ENCODE measurements at regions not wholly inside any gene's neighbourhood (a gene's known extent, or its start where the extent isn't known, plus 50 kb on each side); places are given as distances from the start of the nearest gene placed in this dataset.

GRCh38 chr9:113790093-113790492, 86.0 kb upstream of the ZNF618 start:
- no peaks in the 10 kb centered on the region for H3K4me1 Mint-ChIP-seq (ENCODE audit: low read depth)
- no peaks in the 10 kb centered on the region for H3K27me3 Mint-ChIP-seq
- DNase-seq, result no peak
- no peak overlapping the region for H3K4me3 Mint-ChIP-seq
- TF ChIP-seq CTCF (IDR thresholded peaks at IDR 0.05), result no peak
- H3K36me3 Mint-ChIP-seq (ENCODE audit: low read depth), result no peaks in the 10 kb centered on the region
- ChIA-PET CTCF (no interaction called here), POLR2A (no interaction called here)
- H3K9me3 Mint-ChIP-seq, result no peaks in the 10 kb centered on the region
- ATAC-seq, result no peak
- no peak overlapping the region for H3K27ac Mint-ChIP-seq
- intact Hi-C loops (cut with micrococcal nuclease), result no loop called here

GRCh38 chr9:113793558-113793957, 82.6 kb upstream of the ZNF618 start:
- Mint-ChIP-seq H3K4me3 (no peak overlapping the region), H3K27me3 (no peaks in the 10 kb centered on the region), H3K27ac (no peak overlapping the region), H3K36me3 (ENCODE audit: low read depth) (no peaks in the 10 kb centered on the region), H3K9me3 (no peaks in the 10 kb centered on the region), H3K4me1 (ENCODE audit: low read depth) (no peaks in the 10 kb centered on the region)
- CTCF ChIA-PET, result no interaction called here
- DNase-seq (no peak), ATAC-seq (no peak)
- intact Hi-C loops (cut with micrococcal nuclease), result no loop called here
- TF ChIP-seq CTCF (IDR thresholded peaks at IDR 0.05), result no peak
- POLR2A ChIA-PET, result interaction anchor here (0.7 kb wide), 1 partner anchor 79 kb away, joined by 3 read pairs; no protein-coding TSS in a partner anchor

GRCh38 chr9:113794721-113795120, 81.4 kb upstream of the ZNF618 start:
- TF ChIP-seq CTCF (IDR thresholded peaks at IDR 0.05), result no peak
- DNase-seq, result no peak
- CTCF ChIA-PET, result no interaction called here
- POLR2A ChIA-PET, result interaction anchor here (0.5 kb wide), 1 partner anchor 38 kb away, joined by 3 read pairs; no protein-coding TSS in a partner anchor
- H3K36me3 Mint-ChIP-seq (ENCODE audit: low read depth), result no peaks in the 10 kb centered on the region
- H3K4me1 Mint-ChIP-seq (ENCODE audit: low read depth), result no peaks in the 10 kb centered on the region
- no peak overlapping the region for H3K4me3 Mint-ChIP-seq
- no peaks in the 10 kb centered on the region for H3K9me3 Mint-ChIP-seq
- no peaks in the 10 kb centered on the region for H3K27me3 Mint-ChIP-seq
- intact Hi-C loops (cut with micrococcal nuclease), result no loop called here
- H3K27ac Mint-ChIP-seq, result no peak overlapping the region
- no peak for ATAC-seq

GRCh38 chr9:113795811-113796392, 80.2 kb upstream of the ZNF618 start:
- peaks cover under 1% of the 10 kb centered on the region for H3K27me3 Mint-ChIP-seq
- no peaks in the 10 kb centered on the region for H3K9me3 Mint-ChIP-seq
- no peak for DNase-seq
- H3K36me3 Mint-ChIP-seq (ENCODE audit: low read depth), result no peaks in the 10 kb centered on the region
- H3K27ac Mint-ChIP-seq, result no peak overlapping the region
- no peak for ATAC-seq
- no peaks in the 10 kb centered on the region for H3K4me1 Mint-ChIP-seq (ENCODE audit: low read depth)
- H3K4me3 Mint-ChIP-seq, result no peak overlapping the region
- intact Hi-C loops (cut with micrococcal nuclease), result no loop called here
- POLR2A ChIA-PET, result no interaction called here
- CTCF ChIA-PET, result no interaction called here
- no peak for TF ChIP-seq CTCF (IDR thresholded peaks at IDR 0.05)

GRCh38 chr9:113796646-113797426, 79.3 kb upstream of the ZNF618 start:
- no peak overlapping the region for H3K4me3 Mint-ChIP-seq
- no peak for ATAC-seq
- DNase-seq, result no peak
- no peaks in the 10 kb centered on the region for H3K9me3 Mint-ChIP-seq
- H3K4me1 Mint-ChIP-seq (ENCODE audit: low read depth), result no peaks in the 10 kb centered on the region
- POLR2A ChIA-PET, result no interaction called here
- CTCF ChIA-PET, result no interaction called here
- no peak for TF ChIP-seq CTCF (IDR thresholded peaks at IDR 0.05)
- no peaks in the 10 kb centered on the region for H3K36me3 Mint-ChIP-seq (ENCODE audit: low read depth)
- intact Hi-C loops (cut with micrococcal nuclease), result no loop called here
- H3K27ac Mint-ChIP-seq, result no peak overlapping the region
- H3K27me3 Mint-ChIP-seq, result peaks cover 2% of the 10 kb centered on the region
